Right ventricle myocardium inferior (tissue), 1 donor: ENCODE measurements at regions not wholly inside any gene's neighbourhood (a gene's known extent, or its start where the extent isn't known, plus 50 kb on each side); places are given as distances from the start of the nearest gene placed in this dataset.

Experiments used
- ATAC-seq: fragments of 200-7000 bp; cut with Tn5 transposase; one replicate; pipeline ENCODE4 v1.9.1; 2020; ENCODE audit warnings: mild to moderate bottlenecking, moderate library complexity
- DNase-seq: peaks from one replicate; pipeline ENCODE4 v3.0.0; 2021; ENCODE audit errors: missing footprints
- intact Hi-C: fragments of 100-400 bp; cut with DNase I; formaldehyde crosslinking; loops from one replicate; pipeline ENCODE4 v1.11.0; 2022
- donor health status: DM: no; HTN: yes; CAD: no; lungs with severe emphysema.

DNA sequence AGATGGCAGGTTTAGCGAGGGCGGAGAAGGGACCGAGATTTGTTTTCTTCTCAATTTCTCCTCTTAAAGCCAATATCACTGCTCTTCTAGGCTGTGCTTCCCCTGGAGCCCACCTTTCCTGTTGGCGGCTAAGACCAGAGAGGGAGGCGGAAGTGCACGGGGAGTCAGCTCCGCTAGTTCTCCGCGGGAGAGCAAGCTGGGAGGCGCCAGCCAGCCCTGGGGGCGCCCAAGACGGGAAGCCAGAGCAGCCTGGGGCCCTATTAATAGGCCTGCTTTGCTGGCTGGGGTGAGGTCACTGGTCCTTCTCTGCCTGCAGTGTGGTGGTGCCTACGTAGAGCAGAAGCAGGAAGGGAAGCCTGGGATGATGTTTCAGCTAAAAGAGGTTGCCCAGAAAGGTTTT, 61.6 kb downstream of the LSM5 start:
- intact Hi-C loops, result no loop called here
- no peak for DNase-seq
- ATAC-seq, result no peak

DNA sequence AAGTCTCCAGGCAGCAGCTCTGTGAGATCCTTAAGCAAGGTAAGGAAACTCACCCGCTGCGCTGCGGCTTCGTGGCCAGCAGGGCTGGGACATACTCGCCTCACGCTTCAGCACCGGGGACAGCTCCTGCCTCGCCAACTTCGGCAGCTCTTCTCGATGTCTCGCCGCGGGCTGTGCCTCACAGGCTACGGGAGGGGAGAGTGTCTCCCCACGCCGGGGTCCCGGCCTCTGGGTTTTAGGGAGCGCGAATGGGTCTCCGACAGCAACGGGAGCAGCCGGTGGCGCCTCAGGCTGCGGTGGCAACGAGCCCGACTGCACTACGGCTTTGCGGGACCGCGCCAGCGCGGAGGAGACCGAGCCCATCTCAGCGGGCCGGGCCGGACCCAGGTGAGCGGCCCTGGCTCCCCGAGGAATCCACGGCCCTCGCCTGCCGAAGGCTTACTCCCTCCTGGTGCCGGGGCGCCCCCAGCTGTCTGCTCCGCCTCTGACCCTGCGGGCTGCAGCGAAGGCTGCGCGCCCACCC, 62.4 kb downstream of the LSM5 start:
- peak; percentile 76 for DNase-seq
- intact Hi-C loops, result no loop called here
- ATAC-seq, result peak; percentile 70

DNA sequence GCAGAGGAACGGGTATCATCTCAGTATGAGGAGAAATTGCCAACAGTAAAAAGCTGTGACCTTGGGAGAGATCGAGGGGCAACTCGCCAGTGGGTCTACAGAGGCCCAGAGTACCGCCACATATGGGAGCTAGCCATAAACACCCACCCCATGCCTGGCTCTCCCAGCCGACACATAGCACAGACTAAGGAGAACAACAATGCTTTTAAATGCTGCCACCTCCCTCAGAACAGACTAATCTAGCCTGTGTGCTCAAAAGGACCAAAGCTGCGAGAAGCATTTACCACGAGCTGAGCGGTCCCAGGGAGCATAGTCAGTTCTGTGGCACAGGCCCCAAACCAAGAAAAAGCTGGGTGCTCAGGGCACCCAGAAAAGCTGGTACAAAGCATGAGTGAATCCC, 73.3 kb downstream of the LSM5 start:
- ATAC-seq (no peak), DNase-seq (no peak)
- intact Hi-C loops, result no loop called here

DNA sequence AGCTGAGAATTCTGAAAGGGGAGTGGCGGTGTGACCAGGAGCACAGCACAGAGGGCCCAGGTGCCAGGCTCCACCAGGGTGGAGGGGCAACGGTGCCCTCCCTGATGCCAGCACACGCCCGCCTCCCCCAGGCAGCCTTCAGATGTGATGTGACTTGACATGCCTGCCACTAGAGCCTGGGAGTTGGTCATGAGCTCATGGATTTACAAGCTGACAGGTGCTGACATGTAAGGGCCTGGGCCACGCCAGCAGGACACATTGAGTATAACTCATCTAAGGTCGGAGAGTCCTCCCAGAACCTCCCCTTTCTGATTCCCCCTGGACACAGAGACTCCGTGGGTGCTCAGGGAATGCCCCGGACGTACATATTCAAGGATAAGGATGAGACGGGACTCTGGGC, 74.2 kb downstream of the LSM5 start:
- intact Hi-C loops, result no loop called here
- DNase-seq, result no peak
- ATAC-seq, result no peak

DNA sequence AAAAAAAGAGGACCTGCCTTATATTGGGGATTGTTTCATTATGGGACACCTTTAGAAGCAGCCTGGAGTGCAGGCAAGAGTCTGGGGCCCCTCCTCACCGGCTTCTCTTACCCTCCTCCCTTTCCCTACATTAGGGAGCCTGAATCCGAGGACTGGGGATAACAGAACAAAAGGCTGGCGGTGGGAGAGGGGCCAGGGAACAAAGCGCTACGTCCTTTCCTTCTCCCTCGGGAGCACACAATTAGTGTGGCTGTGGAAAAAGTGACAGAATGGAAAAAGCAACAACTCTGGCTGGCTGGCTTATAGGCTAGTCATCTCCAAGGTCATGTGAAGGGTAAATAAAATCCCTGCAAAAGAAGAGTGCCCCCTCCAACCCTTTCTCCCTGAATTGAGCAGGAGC, 74.7 kb downstream of the LSM5 start:
- DNase-seq (no peak), ATAC-seq (no peak)
- intact Hi-C loops, result no loop called here

DNA sequence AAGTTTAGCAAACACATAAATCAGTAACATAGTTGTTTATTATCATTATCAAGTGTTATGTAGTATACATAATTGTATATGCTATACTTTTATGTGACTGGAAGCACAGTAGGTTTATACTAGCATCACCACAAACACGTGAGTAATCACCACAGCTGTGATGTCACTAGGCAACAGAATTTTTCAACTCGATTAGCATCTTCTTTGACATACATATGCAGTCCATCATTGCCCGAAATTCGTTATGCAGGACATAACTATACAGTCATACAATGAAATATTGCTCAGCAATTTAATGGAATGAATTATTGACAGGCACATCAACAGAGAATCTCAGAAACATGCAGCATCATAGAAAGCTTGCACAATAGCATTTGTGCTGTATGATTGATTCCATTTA, 77.7 kb downstream of the LSM5 start:
- intact Hi-C loops, result no loop called here
- no peak for DNase-seq
- ATAC-seq, result no peak

DNA sequence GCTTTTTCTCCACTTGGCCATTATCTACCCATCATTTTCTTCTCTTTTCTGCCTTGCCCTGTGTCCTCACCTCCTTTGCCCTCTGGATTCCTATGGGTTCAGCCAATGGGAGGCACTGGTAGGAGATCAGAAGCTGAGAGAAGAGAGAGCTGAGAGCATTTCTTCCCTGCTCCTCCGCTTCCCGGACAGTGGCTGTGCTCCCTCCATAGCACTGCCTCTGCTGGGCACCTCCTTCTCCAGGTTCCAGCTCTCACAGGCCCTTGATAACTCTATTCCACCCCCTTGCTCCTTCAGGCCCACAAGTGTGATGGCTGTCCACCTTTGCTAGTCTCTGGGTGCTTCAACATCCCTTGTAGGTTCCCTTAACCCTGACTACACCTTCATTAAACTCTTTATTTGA, 79.6 kb downstream of the LSM5 start:
- no peak for DNase-seq
- intact Hi-C loops, result no loop called here
- ATAC-seq, result no peak

DNA sequence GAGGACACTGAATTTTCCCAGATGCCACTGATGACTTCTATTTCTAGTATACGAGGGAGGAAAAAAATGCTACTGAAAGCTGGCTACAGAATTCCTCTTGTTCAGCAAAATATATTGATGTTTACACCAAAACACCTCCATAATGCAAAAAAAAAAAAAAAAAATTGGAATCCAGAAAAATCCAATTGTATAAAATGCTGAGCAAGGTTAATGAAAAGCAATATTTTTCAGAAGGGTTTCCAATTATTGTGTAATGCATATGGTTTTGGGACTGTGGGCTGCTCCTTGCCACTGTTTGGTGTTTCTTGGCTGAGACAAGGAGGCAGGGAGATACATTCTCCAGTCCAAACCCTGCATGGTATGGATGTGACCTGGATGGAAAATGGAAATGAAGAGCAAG, 83.8 kb downstream of the LSM5 start:
- no peak for ATAC-seq
- no peak for DNase-seq
- intact Hi-C loops, result no loop called here

DNA sequence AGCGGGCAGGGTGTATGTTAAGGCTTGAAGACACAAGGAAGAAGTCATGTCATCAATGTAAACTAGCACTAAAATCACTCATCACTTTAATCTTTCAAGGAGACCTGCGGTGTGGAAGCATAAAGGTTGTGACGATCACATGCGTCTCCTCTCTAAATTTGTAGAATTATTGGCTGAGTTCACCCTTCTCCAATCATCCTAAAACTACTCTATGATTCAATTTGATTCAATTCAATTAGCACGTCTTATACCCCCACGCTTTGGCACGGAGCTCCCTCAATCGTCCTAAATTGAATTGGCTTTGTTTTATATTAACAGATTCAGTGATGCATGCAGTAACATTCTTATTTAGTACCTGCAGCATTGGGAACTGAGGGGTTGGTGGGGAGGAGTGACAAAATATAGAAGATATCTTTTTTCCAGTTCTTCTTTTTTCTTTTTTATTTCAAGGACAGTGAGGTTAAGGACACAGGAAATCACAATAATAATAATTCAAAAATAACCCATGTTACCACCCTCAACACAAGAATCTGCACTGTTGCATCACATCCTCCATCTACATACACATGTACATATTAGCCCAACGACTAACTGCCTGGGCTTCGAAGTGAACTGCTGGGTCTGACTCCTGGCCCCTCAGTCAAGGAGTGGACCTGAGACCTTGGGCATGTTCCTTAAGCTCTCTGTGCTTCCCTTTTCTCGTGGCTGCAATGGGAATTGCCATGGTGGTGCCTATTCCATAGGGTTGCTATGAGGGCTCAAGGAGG, 86.5 kb downstream of the LSM5 start:
- DNase-seq (no peak), ATAC-seq (no peak)
- intact Hi-C loops, result no loop called here

DNA sequence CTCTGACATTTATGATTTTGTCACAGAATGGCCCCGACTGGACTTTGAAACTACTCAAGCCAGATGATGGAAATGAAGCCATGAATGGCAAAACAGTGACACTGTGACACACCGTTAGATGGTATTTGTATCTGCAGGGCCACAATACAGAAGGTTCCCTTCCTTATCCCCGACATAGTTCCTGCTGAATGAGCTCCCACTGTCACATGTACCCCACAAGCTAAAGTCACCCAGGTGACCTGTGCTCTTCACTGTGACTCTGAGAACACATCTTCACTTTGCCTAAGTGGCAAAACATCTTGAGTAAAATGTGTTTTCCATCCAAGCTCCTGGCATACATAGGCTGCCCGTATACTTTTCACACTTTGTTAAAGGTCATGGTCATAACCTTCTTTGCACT, 89.5 kb downstream of the LSM5 start:
- ATAC-seq (no peak), DNase-seq (no peak)
- intact Hi-C loops, result no loop called here

DNA sequence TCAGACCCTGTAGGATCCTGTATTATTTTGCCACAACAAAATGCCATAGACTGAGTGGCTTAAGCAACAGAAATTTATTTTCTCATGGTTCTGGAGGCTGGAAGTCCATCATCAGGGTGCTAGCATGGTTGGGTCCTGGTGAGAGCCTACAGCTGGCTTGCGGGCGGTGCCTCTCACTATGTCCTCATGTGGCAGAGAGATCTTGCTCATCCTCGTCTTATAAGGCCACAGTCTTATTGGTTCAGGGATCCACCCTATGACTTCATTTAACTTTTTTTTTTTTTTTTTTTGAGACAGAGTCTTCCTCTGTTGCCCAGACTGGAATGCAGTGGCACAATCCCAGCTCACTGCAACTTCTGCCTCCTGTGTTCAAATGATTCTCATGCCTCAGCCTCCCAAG, 90.9 kb downstream of the LSM5 start:
- no peak for DNase-seq
- no peak for ATAC-seq
- intact Hi-C loops, result no loop called here

DNA sequence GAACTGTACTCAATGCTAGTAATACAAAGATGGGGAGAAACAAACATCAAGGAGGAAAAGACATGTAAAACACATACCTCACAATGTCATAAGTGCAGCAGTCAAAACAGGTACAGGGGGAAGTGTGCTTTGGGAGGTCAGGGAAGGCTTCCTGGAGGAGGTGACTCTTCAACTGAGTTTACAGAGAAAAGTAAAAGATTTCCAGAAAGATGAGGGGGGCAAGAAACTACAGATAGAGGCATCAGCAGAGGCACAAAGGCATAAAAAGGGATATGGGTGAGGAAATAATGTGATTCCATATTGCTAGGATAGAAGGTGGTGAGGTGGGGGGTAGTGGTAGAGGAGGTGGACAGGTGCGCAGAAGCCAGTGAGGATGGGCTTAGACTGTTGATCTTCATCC, 95.0 kb downstream of the LSM5 start:
- DNase-seq (no peak), ATAC-seq (no peak)
- intact Hi-C loops, result no loop called here

DNA sequence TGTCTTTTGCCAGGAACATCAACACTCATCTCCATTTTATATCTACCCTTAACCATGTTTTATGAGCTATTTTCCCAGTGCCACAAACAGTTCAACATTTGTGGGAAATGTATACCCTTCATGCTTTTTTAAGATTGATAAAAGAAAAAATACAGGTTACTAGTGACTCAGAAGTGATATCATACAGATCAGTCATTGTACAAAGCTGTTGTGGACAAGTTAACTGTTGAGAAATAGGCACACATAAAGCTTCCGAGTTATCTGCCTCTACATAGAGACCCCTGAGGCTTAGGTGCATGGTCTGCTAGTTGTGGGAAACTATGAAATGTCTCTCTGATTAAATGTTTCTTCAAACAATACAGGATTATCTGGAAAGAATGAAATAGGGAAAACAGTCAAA, 96.3 kb downstream of the LSM5 start:
- ATAC-seq (no peak), DNase-seq (no peak)
- intact Hi-C loops, result no loop called here

DNA sequence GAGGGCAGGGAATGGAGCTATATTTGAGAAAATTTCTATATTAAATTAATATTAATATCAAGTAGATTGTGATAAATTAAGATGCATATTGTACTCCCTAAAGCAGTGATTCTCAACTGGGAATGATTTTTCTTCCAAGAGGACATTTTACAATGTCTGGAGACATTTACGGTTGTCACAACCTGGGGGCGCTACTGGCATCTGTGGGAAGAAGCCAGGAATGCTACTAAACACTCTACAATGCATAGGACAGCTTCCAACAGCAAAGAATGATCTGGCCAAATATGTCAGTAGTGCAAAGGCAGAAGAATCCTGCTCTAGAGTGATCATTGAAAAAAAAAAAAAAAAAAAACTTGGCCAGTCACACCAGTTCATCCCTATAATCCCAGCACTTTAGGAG, 100.0 kb downstream of the LSM5 start:
- ATAC-seq (no peak), DNase-seq (no peak)
- intact Hi-C loops, result no loop called here

DNA sequence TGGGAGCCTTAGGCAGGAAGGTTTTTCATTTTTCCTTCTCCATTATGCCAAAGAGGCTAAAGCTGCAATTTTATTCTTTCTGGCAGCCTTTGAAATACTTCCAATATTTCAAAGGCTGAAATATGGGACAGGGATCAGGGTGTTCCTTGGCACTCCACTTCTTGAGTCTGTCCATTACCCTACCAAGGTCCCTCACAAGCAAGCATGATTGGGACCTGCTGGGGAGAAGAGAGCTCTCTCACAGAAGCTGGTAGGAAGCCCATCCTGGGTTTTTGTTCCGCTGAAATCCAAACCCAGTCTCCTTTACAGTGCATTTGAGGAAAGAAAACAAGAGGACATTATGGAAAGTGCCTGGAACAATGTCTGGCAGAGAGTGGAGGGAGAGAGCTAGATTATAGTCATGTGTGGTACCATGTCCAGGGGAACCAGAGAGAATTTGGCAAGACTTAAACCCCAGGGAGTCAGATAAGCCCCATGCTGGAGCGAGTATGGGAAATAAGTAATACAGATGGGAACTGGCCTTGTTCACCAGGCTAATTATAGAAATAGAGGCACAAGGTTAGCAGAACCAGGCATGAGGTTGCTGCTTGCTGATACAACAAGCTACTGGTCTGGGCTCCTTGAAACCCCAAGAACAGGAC, 104.7 kb downstream of the LSM5 start:
- DNase-seq (no peak), ATAC-seq (peak; percentile 76)
- intact Hi-C loops, result no loop called here

DNA sequence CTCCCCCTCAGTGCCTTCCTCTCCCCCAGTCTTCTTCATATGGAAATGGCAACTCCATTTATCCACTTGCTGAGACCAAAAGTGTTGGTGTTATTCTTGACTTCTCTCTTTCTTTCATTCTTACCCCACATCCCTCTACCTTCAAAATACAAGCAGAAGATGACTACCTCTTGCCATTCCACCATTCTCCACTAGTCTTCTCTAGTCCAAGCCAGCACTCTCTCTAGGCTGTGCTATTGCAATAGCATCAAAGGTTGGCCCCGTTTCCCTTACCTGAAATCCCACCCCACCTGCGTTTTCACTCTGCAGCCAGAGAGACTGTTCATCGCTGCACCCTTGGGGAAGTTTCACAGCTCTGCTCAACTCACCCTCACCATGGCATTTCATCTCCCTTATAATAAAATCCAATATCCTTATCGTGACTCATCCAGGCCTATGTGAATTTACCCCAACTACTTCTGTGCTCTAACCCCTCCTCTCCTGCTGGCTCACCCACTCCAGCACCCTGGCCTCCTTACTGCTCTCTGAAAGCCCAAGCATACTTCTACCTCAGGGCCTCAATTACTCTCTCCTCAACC, 109.1 kb downstream of the LSM5 start:
- intact Hi-C loops, result no loop called here
- DNase-seq, result no peak
- ATAC-seq, result no peak

DNA sequence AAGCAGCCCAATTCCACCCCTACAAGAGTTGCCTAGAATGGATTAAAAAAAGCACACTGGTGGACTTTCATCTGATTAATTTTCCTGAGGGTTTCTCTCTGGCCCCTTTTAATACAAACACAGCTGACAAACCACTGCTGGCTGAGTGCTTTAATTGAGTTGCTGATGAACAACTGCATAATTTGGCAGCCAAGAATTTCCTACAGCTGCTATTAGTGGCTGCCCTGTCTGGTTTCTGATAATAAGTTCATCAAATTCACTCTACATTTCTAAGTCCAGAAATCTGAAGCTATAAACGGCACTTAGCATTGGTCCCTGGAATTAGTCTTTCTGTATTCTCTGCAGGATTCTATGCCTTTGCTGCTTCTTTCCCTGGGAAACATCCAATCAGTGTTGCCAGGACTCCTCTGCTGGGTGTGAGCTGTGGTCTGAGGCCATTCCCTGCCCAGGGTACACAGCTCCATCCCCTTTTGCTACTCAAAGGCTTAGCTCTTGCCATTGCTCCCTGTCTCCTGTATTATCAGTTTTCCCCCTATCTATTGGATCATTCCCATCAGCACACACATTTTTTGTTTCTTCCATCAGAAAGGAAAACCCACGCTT, 110.6 kb downstream of the LSM5 start:
- ATAC-seq (no peak), DNase-seq (no peak)
- intact Hi-C loops, result no loop called here

DNA sequence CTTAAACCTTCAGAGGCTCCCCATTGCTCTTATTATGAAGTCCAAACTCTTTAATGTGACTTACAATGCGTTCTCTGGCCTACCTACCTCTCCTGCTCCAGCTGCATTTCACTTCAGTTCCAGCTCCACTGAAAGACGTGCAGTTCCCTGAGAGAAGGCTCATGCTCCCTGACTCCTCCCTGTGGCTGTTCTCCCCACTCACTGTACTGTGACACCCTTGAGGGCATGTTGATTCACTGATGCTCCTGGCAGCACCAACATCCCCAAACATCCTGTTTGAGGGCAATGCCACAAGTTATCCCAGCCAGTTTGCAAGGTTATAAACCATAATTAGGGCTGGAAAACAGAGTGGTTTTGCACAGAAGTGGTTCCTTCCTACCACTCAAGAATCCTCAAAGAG, 111.2 kb downstream of the LSM5 start:
- DNase-seq (no peak), ATAC-seq (no peak)
- intact Hi-C loops, result no loop called here

DNA sequence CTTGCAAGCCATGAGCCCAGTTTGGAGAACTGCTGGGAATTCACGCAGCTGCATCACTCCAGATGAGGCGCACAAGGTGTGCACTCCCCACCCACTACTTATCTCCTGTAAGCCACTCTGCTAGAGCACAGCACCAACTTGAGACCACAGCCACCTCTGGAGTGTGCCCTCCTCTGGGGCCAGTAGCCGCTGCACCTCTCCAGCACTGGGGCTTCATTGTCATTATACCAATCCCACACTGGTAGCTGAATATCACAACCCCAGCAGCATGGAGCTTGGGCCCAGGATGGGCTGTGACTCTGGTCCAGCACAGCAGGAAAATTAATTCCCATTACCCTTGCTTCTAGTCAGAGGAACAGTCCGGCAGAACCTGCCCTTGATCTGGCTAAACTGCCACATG, 125.6 kb downstream of the LSM5 start:
- no peak for DNase-seq
- intact Hi-C loops, result no loop called here
- no peak for ATAC-seq

DNA sequence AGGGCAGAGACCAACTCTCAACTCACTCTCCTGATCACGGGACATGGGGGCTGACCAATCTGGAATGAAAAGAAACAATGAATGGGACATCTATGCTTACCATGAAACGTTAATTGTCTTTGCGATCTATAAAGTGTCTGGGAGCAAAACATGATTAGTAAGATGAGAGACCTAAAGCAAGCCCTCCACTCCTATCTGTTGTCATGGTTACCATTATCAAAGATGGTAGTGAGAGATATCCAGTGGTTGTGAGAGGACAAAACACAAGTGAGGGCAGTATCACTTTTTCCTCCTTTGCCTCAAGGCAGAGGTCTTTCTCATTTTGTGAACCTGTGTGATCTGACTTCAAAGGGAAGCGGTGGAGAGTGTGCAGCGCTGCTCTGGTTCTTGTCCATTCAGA, 130.1 kb downstream of the LSM5 start:
- DNase-seq, result no peak
- intact Hi-C loops, result no loop called here
- ATAC-seq, result no peak
